GM12874 (cell line): ENCODE measurements at regions not wholly inside any gene's neighbourhood (a gene's known extent, or its start where the extent isn't known, plus 50 kb on each side); places are given as distances from the start of the nearest gene placed in this dataset.

Source experiments
- CTCF ChIP-seq: IDR thresholded peaks from 2 replicates; pipeline ENCODE4 v1.5.1; 2011; ENCODE audit warnings: low read depth, mild to moderate bottlenecking, control low read depth, low read length, moderate library complexity; ENCODE audit not compliant: insufficient read depth

DNA sequence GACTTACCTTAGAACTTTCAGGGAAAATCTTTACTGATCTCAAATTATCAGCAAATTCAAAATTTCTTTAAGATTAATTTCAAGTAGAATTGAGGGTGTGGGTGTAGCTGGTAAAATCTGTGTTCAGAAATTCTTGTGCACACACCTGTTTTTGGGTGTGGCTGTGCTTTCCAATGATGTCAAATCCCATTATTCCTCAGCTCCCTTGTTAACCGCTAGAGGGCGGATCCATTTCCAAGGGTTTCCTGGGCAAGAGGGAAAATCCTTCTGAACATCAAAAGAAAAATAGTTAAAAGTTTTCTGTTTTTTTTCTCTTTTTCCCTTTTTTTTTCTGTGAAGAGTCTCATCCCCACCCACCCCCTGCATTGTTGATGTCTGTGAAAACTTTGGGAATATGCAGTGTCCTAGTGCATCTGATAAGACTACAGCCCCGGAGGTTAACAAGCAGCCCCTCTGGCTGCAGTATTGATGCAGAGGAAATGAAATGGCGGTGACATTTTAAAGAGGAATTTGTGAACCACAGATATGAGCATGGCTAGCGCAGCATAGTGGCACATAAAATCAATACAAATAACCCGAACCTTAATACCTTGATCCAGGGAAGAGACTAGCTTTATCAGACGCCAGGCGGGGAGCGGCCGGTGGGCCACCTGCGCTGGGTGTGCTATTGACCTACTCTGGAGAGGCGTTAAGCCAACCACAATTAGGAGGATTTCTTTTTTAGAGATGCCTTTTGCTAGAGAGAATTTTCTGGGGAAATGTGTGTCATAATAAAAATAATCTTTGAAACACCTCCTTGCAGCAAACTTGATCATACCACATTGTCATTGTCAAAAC lies 130.9 kb downstream of the FOXA2 start:
- no peak for TF ChIP-seq CTCF

DNA sequence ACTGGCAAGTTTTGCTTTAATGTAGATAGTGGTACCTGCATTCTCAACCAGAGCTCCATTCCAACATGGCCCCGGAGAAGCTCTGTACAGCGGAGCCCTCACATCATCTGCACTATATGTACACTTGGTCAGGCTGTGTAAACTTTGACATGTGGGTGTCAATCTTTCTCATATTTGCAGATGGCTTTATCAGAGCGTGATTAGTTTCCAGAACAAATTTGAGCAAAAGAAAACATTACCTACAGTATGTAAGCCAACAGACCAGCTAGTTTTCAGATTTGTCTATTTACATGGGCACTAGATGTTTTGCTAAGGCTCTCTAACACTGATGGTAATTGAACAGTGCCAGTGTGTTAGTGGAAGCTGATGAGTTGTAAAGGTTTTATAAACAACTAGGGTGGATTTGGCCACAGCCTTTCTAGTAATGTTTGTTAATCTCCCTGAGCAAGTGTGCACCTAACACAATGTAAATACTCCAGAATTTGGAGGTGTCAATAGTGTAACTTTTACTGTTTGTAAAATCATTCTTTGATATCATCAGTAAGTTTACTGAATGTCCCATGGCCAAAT lies 131.8 kb downstream of the FOXA2 start:
- no peak for TF ChIP-seq CTCF

DNA sequence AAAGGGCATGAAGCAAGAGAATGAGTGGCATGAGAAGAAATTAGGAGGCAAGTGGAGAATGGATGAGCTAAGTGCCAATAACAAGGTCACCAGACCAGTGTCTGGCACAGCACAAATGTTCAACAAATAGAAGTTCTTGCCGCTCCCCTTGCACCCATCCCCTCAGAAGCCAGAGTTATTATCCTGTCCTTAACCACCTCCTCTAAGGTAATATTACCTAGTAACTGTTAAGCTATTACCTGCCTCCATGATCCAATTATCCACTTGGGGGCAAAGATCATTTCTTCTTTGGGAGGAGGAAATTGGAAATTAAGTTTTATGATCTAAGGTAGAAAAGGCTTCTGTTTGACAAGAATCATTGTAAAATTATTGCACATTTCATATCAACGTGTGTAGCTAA lies 133.8 kb downstream of the FOXA2 start:
- no peak for TF ChIP-seq CTCF

- no peak for TF ChIP-seq CTCF
Measured at GRCh38 chr20:22449188-22449973, 135.0 kb downstream of the FOXA2 start.

DNA sequence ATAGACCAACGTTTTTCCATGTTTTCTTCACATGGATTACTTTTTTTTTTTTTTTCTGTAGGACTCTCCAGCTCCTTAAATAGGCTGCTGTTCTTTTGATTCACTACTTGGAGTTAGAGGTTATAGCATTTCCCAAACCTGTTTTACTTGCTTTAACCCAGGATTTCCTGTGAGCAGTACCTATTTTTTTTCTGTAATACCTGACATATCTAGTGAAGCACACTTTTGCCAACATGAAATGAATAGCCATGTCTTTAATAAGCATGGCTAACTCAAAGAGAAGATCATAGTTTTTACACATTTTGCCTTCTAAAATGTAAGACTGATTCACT lies 137.0 kb downstream of the FOXA2 start:
- TF ChIP-seq CTCF = no peak

GRCh38 chr20:22446613-22447446 lies 137.5 kb downstream of the FOXA2 start:
- no peak for TF ChIP-seq CTCF

DNA sequence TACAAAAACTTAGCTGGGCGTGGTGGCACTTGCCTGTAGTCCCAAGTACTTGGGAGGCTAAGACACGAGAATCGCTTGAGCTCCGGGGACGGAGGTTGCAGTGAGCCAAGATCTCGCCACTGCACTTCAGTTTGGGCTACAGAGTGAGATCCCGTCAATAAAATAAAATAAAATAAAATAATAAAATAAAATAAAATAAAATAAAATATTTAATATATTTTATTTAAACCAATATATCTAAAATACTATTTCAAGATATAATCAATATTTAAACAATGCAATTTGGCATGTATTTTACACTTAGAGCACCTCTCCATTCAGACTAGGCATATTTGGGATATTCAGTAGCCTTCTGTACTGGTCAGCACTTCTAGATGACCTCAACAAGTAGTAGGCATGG lies 142.1 kb downstream of the FOXA2 start:
- no peak for TF ChIP-seq CTCF
